ENCODE measurements at regions not wholly inside any gene's neighbourhood (a gene's known extent, or its start where the extent isn't known, plus 50 kb on each side); places are given as distances from the start of the nearest gene placed in this dataset.

DNA sequence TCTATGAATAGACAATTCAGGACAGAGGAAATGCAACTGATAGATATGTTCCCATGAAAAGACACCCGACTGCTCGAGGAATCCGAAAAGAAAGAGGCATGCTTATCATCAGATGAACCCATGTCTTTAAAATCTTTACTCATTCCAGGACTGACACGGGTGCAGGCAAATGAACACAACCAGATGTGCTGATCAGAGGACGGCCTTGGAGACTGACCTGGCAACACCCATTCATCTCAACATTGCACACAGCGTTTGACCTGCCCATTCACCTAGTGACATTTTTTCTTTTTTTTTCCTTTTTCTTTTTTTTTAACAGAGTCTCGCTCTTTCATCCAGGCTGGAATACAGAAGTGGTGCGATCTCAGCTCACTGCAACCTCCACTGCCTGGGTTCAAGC lies 377.5 kb downstream of the EIPR1 start:
- TF ChIP-seq RARB (CRISPR knock-in tag; IDR thresholded peaks at IDR 0.05): no peak
- no peak for TF ChIP-seq GLIS3 (CRISPR knock-in tag; IDR thresholded peaks at IDR 0.05)
- no peak for TF ChIP-seq CSDC2 (CRISPR knock-in tag; IDR thresholded peaks at IDR 0.05)
- no peak for TF ChIP-seq ARNTL (CRISPR knock-in tag; IDR thresholded peaks at IDR 0.05; ENCODE audit: borderline replicate concordance, low read depth)
- TF ChIP-seq ZFP30 (CRISPR knock-in tag; IDR thresholded peaks at IDR 0.05): no peak
- TF ChIP-seq OSR1 (CRISPR knock-in tag; IDR thresholded peaks at IDR 0.05): no peak
- no peak for TF ChIP-seq BACH2 (CRISPR knock-in tag; IDR thresholded peaks at IDR 0.05; ENCODE audit: borderline replicate concordance)

Measured in SK-N-SH treated with all-trans-retinoic acid at 6 μM for 48 hours (cell line).